SH-SY5Y (cell line): ENCODE measurements at regions not wholly inside any gene's neighbourhood (a gene's known extent, or its start where the extent isn't known, plus 50 kb on each side); places are given as distances from the start of the nearest gene placed in this dataset.

Source experiments
- GATA2 ChIP-seq: IDR thresholded peaks from 2 replicates; pipeline ENCODE4 v1.6.1; 2011; ENCODE audit warnings: mild to moderate bottlenecking, low read depth, low read length
- GATA3 ChIP-seq: IDR thresholded peaks from 2 replicates; pipeline ENCODE4 v1.6.1; 2011; ENCODE audit warnings: low read depth, mild to moderate bottlenecking, low read length, moderate library complexity

DNA sequence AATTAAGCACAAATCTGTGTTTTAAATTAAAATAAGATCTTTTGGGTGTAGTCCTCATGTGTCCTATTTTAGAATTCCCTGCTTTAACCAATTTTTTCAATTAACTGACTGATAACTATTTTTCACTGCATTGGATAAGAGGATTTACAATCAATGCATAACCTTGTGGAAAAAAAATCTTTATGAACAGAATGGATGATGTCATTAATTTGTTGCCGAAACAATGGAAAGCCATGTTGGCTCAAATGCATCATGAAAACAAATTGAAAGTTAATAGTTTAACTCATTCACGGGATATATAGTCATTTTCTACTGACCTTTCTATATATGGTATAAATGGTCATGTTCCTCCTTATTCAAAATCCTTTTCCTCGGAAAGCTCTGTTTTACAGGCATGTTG is 82.3 kb downstream of the PRLHR start:
- TF ChIP-seq GATA3 (no peak), GATA2 (no peak)
